Adrenal gland (tissue), 5 donors: ENCODE measurements at regions not wholly inside any gene's neighbourhood (a gene's known extent, or its start where the extent isn't known, plus 50 kb on each side); places are given as distances from the start of the nearest gene placed in this dataset.

Source experiments
- POLR2A ChIP-seq, 2 donors: fragments of 450-650 bp; IDR thresholded peaks; one replicate each; pipeline ENCODE4 v1.6.1; 2017; ENCODE audit warnings: antibody characterized with exemption in 2 of 2, mild to moderate bottlenecking in 2 of 2, moderate library complexity in 1 of 2
- TF ChIP-seq, protein P1 (sequence below), 6 experiments: fragments of 450-650 bp in 4 of 6; fragments of 200-600 bp in 2 of 6; sonication (generic) in 1 of 6; IDR thresholded peaks; 1 replicate in 5 of 6; 2 replicates in 1 of 6; pipeline versions ENCODE4 v1.5.1 to v1.8.0; 2016 to 2021; ENCODE audit warnings: antibody characterized with exemption in 6 of 6, mild to moderate bottlenecking in 2 of 6, moderate library complexity in 1 of 6
- donor health status: DM: no; HTN: no; CAD: no.

DNA sequence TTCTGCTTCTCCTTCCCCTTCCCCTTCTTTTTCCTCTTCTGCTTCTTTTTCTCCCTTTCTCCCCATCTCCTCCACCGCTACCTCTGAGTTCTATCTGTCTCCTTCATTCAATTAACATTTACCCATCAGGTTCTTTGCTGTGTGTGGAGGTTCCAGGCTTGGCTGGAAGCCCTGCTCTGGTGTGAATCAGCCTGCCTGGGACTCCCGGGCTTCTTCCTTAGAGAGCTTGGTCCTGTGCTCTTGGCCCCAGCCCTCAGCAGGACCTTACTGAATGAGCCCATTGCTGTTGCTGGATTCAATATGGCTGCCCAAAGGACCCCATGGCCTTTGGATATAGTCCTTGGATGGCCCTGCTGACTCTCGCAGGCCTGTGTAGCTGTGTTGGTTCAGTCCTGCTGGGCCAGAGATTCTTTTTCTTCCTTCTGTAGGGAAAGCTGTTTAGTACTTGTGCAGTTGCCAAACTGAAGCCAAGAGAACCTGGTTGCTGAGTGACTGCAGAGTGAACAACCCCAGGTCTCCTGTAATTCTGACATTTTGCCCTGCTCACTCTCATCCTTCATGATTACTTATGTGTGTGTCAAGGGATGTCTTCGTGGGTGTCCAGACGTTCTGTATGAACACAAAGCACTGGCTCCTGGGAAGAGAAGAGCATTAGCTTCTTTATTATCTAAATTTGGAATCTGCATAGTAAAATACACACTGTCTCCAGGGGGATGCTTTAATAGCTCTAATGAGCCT is 81.0 kb upstream of the ZBED5 start:
- TF ChIP-seq, protein P1, sequence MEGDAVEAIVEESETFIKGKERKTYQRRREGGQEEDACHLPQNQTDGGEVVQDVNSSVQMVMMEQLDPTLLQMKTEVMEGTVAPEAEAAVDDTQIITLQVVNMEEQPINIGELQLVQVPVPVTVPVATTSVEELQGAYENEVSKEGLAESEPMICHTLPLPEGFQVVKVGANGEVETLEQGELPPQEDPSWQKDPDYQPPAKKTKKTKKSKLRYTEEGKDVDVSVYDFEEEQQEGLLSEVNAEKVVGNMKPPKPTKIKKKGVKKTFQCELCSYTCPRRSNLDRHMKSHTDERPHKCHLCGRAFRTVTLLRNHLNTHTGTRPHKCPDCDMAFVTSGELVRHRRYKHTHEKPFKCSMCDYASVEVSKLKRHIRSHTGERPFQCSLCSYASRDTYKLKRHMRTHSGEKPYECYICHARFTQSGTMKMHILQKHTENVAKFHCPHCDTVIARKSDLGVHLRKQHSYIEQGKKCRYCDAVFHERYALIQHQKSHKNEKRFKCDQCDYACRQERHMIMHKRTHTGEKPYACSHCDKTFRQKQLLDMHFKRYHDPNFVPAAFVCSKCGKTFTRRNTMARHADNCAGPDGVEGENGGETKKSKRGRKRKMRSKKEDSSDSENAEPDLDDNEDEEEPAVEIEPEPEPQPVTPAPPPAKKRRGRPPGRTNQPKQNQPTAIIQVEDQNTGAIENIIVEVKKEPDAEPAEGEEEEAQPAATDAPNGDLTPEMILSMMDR (IDR thresholded peaks at IDR 0.05) = no peak
- no peak for TF ChIP-seq POLR2A (IDR thresholded peaks at IDR 0.05)
